H1 (cell line): ENCODE measurements at regions not wholly inside any gene's neighbourhood (a gene's known extent, or its start where the extent isn't known, plus 50 kb on each side); places are given as distances from the start of the nearest gene placed in this dataset.

Source experiments
- CTCF ChIA-PET: fragments of 300-600 bp; sonication (Branson Sonifier 250); formaldehyde crosslinking; loops from one replicate; lab custom pipeline; 2021; ENCODE audit not compliant: partially characterized antibody; lab: Charles Lee
- POLR2A ChIA-PET: fragments of 300-600 bp; sonication (Branson Sonifier 250); formaldehyde crosslinking; loops from one replicate; lab custom pipeline; 2021; ENCODE audit warnings: inconsistent platforms; ENCODE audit not compliant: partially characterized antibody; lab: Charles Lee
- DNase-seq, 2 experiments: peaks; one replicate each; pipeline versions ENCODE4 v3.0.0 to v3.0.0-alpha.2; 2010 to 2022; ENCODE audit warnings: low spot score in 2 of 2, low read depth in 1 of 2, mixed read lengths in 1 of 2
- FAIRE-seq: peaks from 2 replicates; lab custom pipeline; 2011; peaks lifted over from hg19 to GRCh38; lab: Jason Lieb, UNC
- H2AFZ ChIP-seq: 2 replicates; pipeline ENCODE4 v1.8.1; 2012; ENCODE audit warnings: low read length, inconsistent platforms
- H2AK5ac ChIP-seq: 2 replicates; pipeline ENCODE4 v1.6.1; 2013; ENCODE audit warnings: low read depth, low read length
- H2BK120ac ChIP-seq: replicated peaks from 2 replicates; pipeline ENCODE3; 2013; ENCODE audit warnings: low read depth, low read length, inconsistent platforms
- H2BK12ac ChIP-seq: 2 replicates; pipeline ENCODE4 v1.6.1; 2013; ENCODE audit warnings: low read depth, low read length
- H2BK15ac ChIP-seq: 2 replicates; pipeline ENCODE4 v1.6.1; 2013; ENCODE audit warnings: low read length
- H2BK20ac ChIP-seq: 2 replicates; pipeline ENCODE4 v1.6.1; 2013; ENCODE audit warnings: low read length
- H2BK5ac ChIP-seq: 2 replicates; pipeline ENCODE4 v1.6.1; 2013; ENCODE audit warnings: low read depth, low read length
- H3K14ac ChIP-seq: 2 replicates; pipeline ENCODE4 v1.6.1; 2013; ENCODE audit warnings: inconsistent platforms; ENCODE audit not compliant: insufficient read length
- H3K18ac ChIP-seq: 2 replicates; pipeline ENCODE4 v1.6.1; 2013; ENCODE audit warnings: low read length; ENCODE audit errors: extremely low read depth
- H3K23ac ChIP-seq: 2 replicates; pipeline ENCODE4 v1.6.1; 2013; ENCODE audit warnings: inconsistent platforms; ENCODE audit not compliant: insufficient read length
- H3K23me2 ChIP-seq: 2 replicates; pipeline ENCODE4 v1.6.1; 2013; ENCODE audit warnings: low read depth, low read length
- H3K27ac ChIP-seq: 2 replicates; pipeline ENCODE4 v1.6.1; 2011; ENCODE audit warnings: low read depth, low read length, inconsistent platforms
- H3K27me3 ChIP-seq, 4 experiments: replicated peaks in 1 of 4; 1 replicate in 1 of 4; 2 replicates in 3 of 4; pipeline versions ENCODE4 v1.6.1 to v1.8.1; 2011 to 2013; ENCODE audit warnings: low read length in 3 of 4, mild to moderate bottlenecking in 3 of 4, inconsistent platforms in 2 of 4, mixed read lengths in 2 of 4, moderate library complexity in 1 of 4; ENCODE audit not compliant: control insufficient read depth in 3 of 4, insufficient read depth in 3 of 4; ENCODE audit errors: extremely low read depth in 1 of 4
- H3K36me3 ChIP-seq, 4 experiments: 2 replicates each; pipeline versions ENCODE4 v1.6.1 to v1.8.1; 2011 to 2013; ENCODE audit warnings: mild to moderate bottlenecking in 4 of 4, low read length in 3 of 4, moderate library complexity in 2 of 4, control low read depth in 1 of 4, inconsistent platforms in 1 of 4; ENCODE audit not compliant: insufficient read depth in 4 of 4, control insufficient read depth in 2 of 4
- H3K4ac ChIP-seq: replicated peaks from 2 replicates; pipeline ENCODE3; 2013; ENCODE audit warnings: low read length, low read depth, mixed read lengths, inconsistent platforms; ENCODE audit not compliant: insufficient read length
- H3K4me1 ChIP-seq, 4 experiments: replicated peaks in 1 of 4; 1 replicate in 1 of 4; 2 replicates in 3 of 4; pipeline versions ENCODE4 v1.6.1 to v1.8.1; 2011 to 2013; ENCODE audit warnings: low read length in 3 of 4, inconsistent platforms in 2 of 4, mixed read lengths in 1 of 4; ENCODE audit not compliant: insufficient read depth in 4 of 4, control insufficient read depth in 3 of 4
- H3K4me2 ChIP-seq, 2 experiments: 2 replicates each; pipeline versions ENCODE4 v1.6.1 to v1.8.1; 2011 to 2013; ENCODE audit warnings: low read depth in 2 of 2, low read length in 2 of 2, control low read depth in 1 of 2, inconsistent platforms in 1 of 2, mild to moderate bottlenecking in 1 of 2; ENCODE audit not compliant: insufficient read depth in 1 of 2
- H3K4me3 ChIP-seq, 4 experiments: fragments of 200-600, 300-600 bp in 1 of 4; sonication (generic), shearing (Covaris generic), sonication (Bioruptor Twin) in 1 of 4; 2 replicates each; pipeline versions ENCODE4 v1.5.1 to v1.8.1; 2011 to 2016; ENCODE audit warnings: low read length in 4 of 4, low read depth in 3 of 4, control low read depth in 2 of 4, inconsistent platforms in 2 of 4, mild to moderate bottlenecking in 2 of 4, mixed read lengths in 1 of 4, moderate library complexity in 1 of 4; ENCODE audit not compliant: insufficient read depth in 2 of 4; ENCODE audit errors: extremely low read depth in 1 of 4
- H3K56ac ChIP-seq: replicated peaks from 2 replicates; pipeline ENCODE3; 2013; ENCODE audit warnings: low read depth, mild to moderate bottlenecking, mixed read lengths, low read length, inconsistent platforms; ENCODE audit not compliant: insufficient read length
- H3K79me1 ChIP-seq: 2 replicates; pipeline ENCODE4 v1.6.1; 2013; ENCODE audit warnings: low read depth, low read length, control low read depth
- H3K79me2 ChIP-seq, 2 experiments: 2 replicates each; pipeline versions ENCODE4 v1.6.1 to v1.8.1; 2012 to 2013; ENCODE audit warnings: low read length in 2 of 2, mild to moderate bottlenecking in 2 of 2, inconsistent platforms in 1 of 2; ENCODE audit not compliant: insufficient read depth in 2 of 2, control insufficient read depth in 1 of 2
- H3K9ac ChIP-seq, 4 experiments: replicated peaks in 1 of 4; 1 replicate in 1 of 4; 2 replicates in 3 of 4; pipeline versions ENCODE4 v1.6.1 to v1.8.1; 2011 to 2013; ENCODE audit warnings: low read depth in 3 of 4, low read length in 3 of 4, control low read depth in 2 of 4, mild to moderate bottlenecking in 2 of 4, moderate library complexity in 2 of 4, inconsistent platforms in 1 of 4; ENCODE audit errors: extremely low read depth in 1 of 4
- H3K9me3 ChIP-seq, 2 experiments: 2 replicates each; pipeline versions ENCODE4 v1.6.1 to v1.8.1; 2012 to 2013; ENCODE audit warnings: mild to moderate bottlenecking in 2 of 2, moderate library complexity in 2 of 2, control low read depth in 1 of 2, inconsistent platforms in 1 of 2, low read depth in 1 of 2, low read length in 1 of 2, mixed read lengths in 1 of 2; ENCODE audit not compliant: insufficient read depth in 2 of 2
- H4K20me1 ChIP-seq, 2 experiments: replicated peaks in 1 of 2; 2 replicates each; pipeline versions ENCODE3 to v1.8.1; 2011 to 2013; ENCODE audit warnings: inconsistent platforms in 2 of 2, low read length in 2 of 2, mild to moderate bottlenecking in 1 of 2; ENCODE audit not compliant: insufficient read depth in 2 of 2, control insufficient read depth in 1 of 2
- H4K5ac ChIP-seq: 2 replicates; pipeline ENCODE4 v1.6.1; 2013; ENCODE audit warnings: low read length, low read depth, mixed read lengths, inconsistent platforms; ENCODE audit not compliant: insufficient read length
- H4K8ac ChIP-seq: 2 replicates; pipeline ENCODE4 v1.8.0; 2013; ENCODE audit warnings: mild to moderate bottlenecking, moderate library complexity, low read length, inconsistent platforms; ENCODE audit not compliant: insufficient read depth; ENCODE audit errors: extremely low read depth
- H4K91ac ChIP-seq: replicated peaks from 2 replicates; pipeline ENCODE3; 2013; ENCODE audit warnings: low read length, mixed read lengths, inconsistent platforms; ENCODE audit not compliant: insufficient read length
- ATF2 ChIP-seq: IDR thresholded peaks from 2 replicates; pipeline ENCODE4 v1.6.1; 2012; ENCODE audit warnings: low read length, inconsistent platforms
- RAD21 ChIP-seq, 2 experiments: IDR thresholded peaks in 1 of 2; conservative IDR thresholded peaks in 1 of 2; 2 replicates each; pipeline ENCODE4 v1.6.1; 2011; ENCODE audit warnings: low read depth in 2 of 2, low read length in 2 of 2, improper control_type of control experiment in 1 of 2, inconsistent platforms in 1 of 2, mild to moderate bottlenecking in 1 of 2, moderate library complexity in 1 of 2
- WGBS, 2 experiments: shearing (Covaris generic) in 1 of 2; methylation state at CpG; one replicate each; pipeline versions ENCODE4 v1.1.6 to v1.1.7; 2013 to 2015; ENCODE audit warnings: low lambda C conversion rate in 2 of 2, mixed read lengths in 2 of 2, inconsistent platforms in 1 of 2, low coverage in 1 of 2, missing lambda C conversion rate in 1 of 2; ENCODE audit not compliant: insufficient replicate concordance in 2 of 2, insufficient coverage in 1 of 2, insufficient read length in 1 of 2; ENCODE audit errors: extremely low coverage in 1 of 2, missing lambda C conversion rate in 1 of 2; 5-methylcytosine and 5-hydroxymethylcytosine counted together

GRCh38 chr2:38477006-38477405, 99.9 kb upstream of the ATL2 start:
- FAIRE-seq: no peak

More at GRCh38 chr2:38477006-38477405, 99.9 kb upstream of the ATL2 start:
- H3K56ac ChIP-seq: no peak overlapping the region
- H4K5ac ChIP-seq: no peak overlapping the region
- WGBS, 2 experiments: 87% methylated on average over 2 of the region's 2 CpGs; no CpG with 5 or more reads in 1 of the 2 experiments
- H2BK12ac ChIP-seq: no peak overlapping the region
- no peak overlapping the region for H3K4ac ChIP-seq
- no peak overlapping the region for H4K91ac ChIP-seq
- no peak overlapping the region for H3K18ac ChIP-seq
- no peak overlapping the region for H3K14ac ChIP-seq
- no peak overlapping the region for H3K9ac ChIP-seq
- H4K20me1 ChIP-seq: no peaks in the 10 kb centered on the region
- no peak overlapping the region for H2AFZ ChIP-seq
- no peak overlapping the region for H2BK15ac ChIP-seq
- H3K4me1 ChIP-seq: no peaks in the 10 kb centered on the region
- no peak overlapping the region for H2BK20ac ChIP-seq
- no peak overlapping the region for H3K27ac ChIP-seq
- no peak overlapping the region for H4K8ac ChIP-seq
- no peaks in the 10 kb centered on the region for H3K79me2 ChIP-seq
- peaks cover 10% of the 10 kb centered on the region in 2 experiments; a peak in 2 of 4 replicates for H3K9me3 ChIP-seq
- POLR2A ChIA-PET: interaction anchor here (0.8 to 1.6 kb wide), 3 partner anchors 9 to 274 kb away, joined by 3 read pairs; partner anchors contain the start of gene SRSF7
- H3K36me3 ChIP-seq: no peaks in the 10 kb centered on the region
- no peaks in the 10 kb centered on the region for H3K79me1 ChIP-seq
- CTCF ChIA-PET: interaction anchor here (0.5 to 8.2 kb wide), 3 partner anchors 10 to 243 kb away, joined by 5 to 52 read pairs (median 12); no protein-coding TSS in a partner anchor
- no peak overlapping the region for H2BK120ac ChIP-seq
- no peak for DNase-seq
- H2AK5ac ChIP-seq: no peak overlapping the region
- no peak overlapping the region for H3K4me3 ChIP-seq
- H3K23ac ChIP-seq: no peak overlapping the region
- no peak overlapping the region for H3K4me2 ChIP-seq
- TF ChIP-seq RAD21 (IDR thresholded peaks at IDR 0.05 in 1 of 2, conservative IDR thresholded peaks at IDR 0.05 in 1 of 2; ENCODE audit: low read depth in 2 of 2, low read length in 2 of 2) (peak in 1 of 2 experiments; percentile 16; a peak in 1 of 4 replicates), ATF2 (no peak)
- TF ChIP-seq, all 59 proteins: peak for 1
- Histone ChIP-seq H2BK5ac (no peak overlapping the region), H3K27me3 (no peaks in the 10 kb centered on the region), H3K23me2 (no peaks in the 10 kb centered on the region; the same call in 1 of the 2 replicates)
